Gastroesophageal sphincter (tissue), 3 donors: ENCODE measurements at regions not wholly inside any gene's neighbourhood (a gene's known extent, or its start where the extent isn't known, plus 50 kb on each side); places are given as distances from the start of the nearest gene placed in this dataset.

Source experiments
- CTCF ChIP-seq, 4 experiments: fragments of 200-600 bp in 2 of 4; fragments of 450-650 bp in 2 of 4; sonication (generic) in 1 of 4; IDR thresholded peaks; one replicate each; pipeline ENCODE4 v1.5.1; 2017 to 2019; ENCODE audit warnings: antibody characterized with exemption in 4 of 4, mild to moderate bottlenecking in 2 of 4, moderate library complexity in 2 of 4
- EP300 ChIP-seq: sonication (generic); formaldehyde crosslinking; IDR thresholded peaks from one replicate; pipeline ENCODE4 v1.6.1; 2017; ENCODE audit warnings: antibody characterized with exemption, mild to moderate bottlenecking
- POLR2A ChIP-seq, 2 donors: fragments of 450-650 bp; IDR thresholded peaks; one replicate each; pipeline ENCODE4 v1.6.1; 2017; ENCODE audit warnings: antibody characterized with exemption in 2 of 2, mild to moderate bottlenecking in 2 of 2, moderate library complexity in 1 of 2
- POLR2AphosphoS5 ChIP-seq: sonication (generic); formaldehyde crosslinking; IDR thresholded peaks from one replicate; pipeline ENCODE4 v1.6.1; 2017; ENCODE audit warnings: antibody characterized with exemption

- TF ChIP-seq CTCF (IDR thresholded peaks at IDR 0.05) (no peak), POLR2AphosphoS5 (no peak), EP300 (no peak), POLR2A (IDR thresholded peaks at IDR 0.05) (no peak)
Observed at GRCh38 chrX:109928596-109929335, 74.1 kb upstream of the TMEM164 start.
